GM12878 (cell line): ENCODE measurements at regions not wholly inside any gene's neighbourhood (a gene's known extent, or its start where the extent isn't known, plus 50 kb on each side); places are given as distances from the start of the nearest gene placed in this dataset.

ENCODE experiments used
- ATAC-seq: fragments of 200-7000 bp; cut with Tn5 transposase; 3 replicates; pipeline ENCODE4 v1.9.1; 2020; ENCODE audit warnings: mild to moderate bottlenecking, moderate library complexity
- BruUV-seq: library from RNA; stranded (reverse); fragments of 400-500 nt; replicated peaks from 2 replicates; lab custom pipeline; 2021; lab: Mats Ljungman, UMichigan
- CTCF ChIA-PET: fragments of 300-600 bp; sonication (Branson Sonifier 250); formaldehyde crosslinking; extraction: SDS; loops from one replicate; lab custom pipeline; 2021; ENCODE audit warnings: inconsistent platforms; lab: Yijun Ruan, JAX
- POLR2A ChIA-PET: fragments of 350-600 bp; formaldehyde crosslinking; extraction: SDS; loops from one replicate; lab custom pipeline; 2021; ENCODE audit warnings: inconsistent platforms; lab: Charles Lee
- RAD21 ChIA-PET: fragments of 300-600 bp; sonication (Branson Sonifier 250); formaldehyde crosslinking; loops from one replicate; lab custom pipeline; 2023; ENCODE audit warnings: antibody characterized with exemption; ENCODE audit not compliant: unreplicated experiment; lab: Charles Lee
- SMC1A ChIA-PET: fragments of 300-600 bp; sonication (Branson Sonifier 250); formaldehyde crosslinking; loops from one replicate; lab custom pipeline; 2023; ENCODE audit not compliant: unreplicated experiment, uncharacterized antibody; lab: Charles Lee
- DNase-seq: peaks from one replicate; pipeline ENCODE4 v3.0.0-alpha.2; 2011; ENCODE audit warnings: low read depth, low spot score
- FAIRE-seq: peaks from 3 replicates; lab custom pipeline; 2011; peaks lifted over from hg19 to GRCh38; lab: Jason Lieb, UNC
- H2AFZ ChIP-seq: 2 replicates; pipeline ENCODE4 v1.6.0; 2011; ENCODE audit warnings: low read depth, low read length, control low read depth; ENCODE audit not compliant: control insufficient read depth
- H3K27ac ChIP-seq: 2 replicates; pipeline ENCODE4 v1.5.1; 2011; ENCODE audit warnings: control low read depth; ENCODE audit not compliant: control insufficient read depth, insufficient read depth
- H3K27me3 ChIP-seq, 2 experiments: replicated peaks in 1 of 2; 2 replicates each; pipeline versions ENCODE4 v1.6.0 to v1.6.1; 2011; ENCODE audit warnings: low read length in 1 of 2; ENCODE audit not compliant: control insufficient read depth in 2 of 2, insufficient read depth in 2 of 2
- H3K36me3 ChIP-seq, 2 experiments: 2 replicates each; pipeline ENCODE4 v1.5.1; 2011; ENCODE audit warnings: low read length in 1 of 2; ENCODE audit not compliant: control insufficient read depth in 2 of 2, insufficient read depth in 2 of 2
- H3K4me1 ChIP-seq: 2 replicates; pipeline ENCODE4 v1.6.1; 2011; ENCODE audit warnings: mild to moderate bottlenecking, low read length, moderate library complexity, mixed read lengths; ENCODE audit not compliant: control insufficient read depth, insufficient read depth
- H3K4me2 ChIP-seq: 2 replicates; pipeline ENCODE4 v1.6.0; 2011; ENCODE audit warnings: control low read depth; ENCODE audit not compliant: control insufficient read depth, insufficient read depth
- H3K4me3 ChIP-seq: fragments of 200-600 bp; sonication (generic); 2 replicates; pipeline ENCODE4 v1.5.1; 2016
- H3K79me2 ChIP-seq: 2 replicates; pipeline ENCODE4 v1.6.0; 2011; ENCODE audit warnings: low read length; ENCODE audit not compliant: control insufficient read depth, insufficient read depth
- H3K9ac ChIP-seq: 2 replicates; pipeline ENCODE4 v1.8.0; 2011; ENCODE audit warnings: low read length, control low read depth, mixed read lengths; ENCODE audit not compliant: control insufficient read depth, insufficient read depth
- H3K9me3 ChIP-seq: replicated peaks from 3 replicates; pipeline ENCODE4 v1.5.1; 2011; ENCODE audit warnings: mild to moderate bottlenecking, low read length; ENCODE audit not compliant: control insufficient read depth, insufficient read depth
- H4K20me1 ChIP-seq: 2 replicates; pipeline ENCODE4 v1.6.0; 2011; ENCODE audit not compliant: control insufficient read depth, insufficient read depth
- ASH2L ChIP-seq: fragments of 300-600, 200-600 bp; sonication (generic); IDR thresholded peaks from 2 replicates; pipeline ENCODE4 v1.6.1; 2017; ENCODE audit warnings: low read depth, mild to moderate bottlenecking, borderline replicate concordance
- CHD2 ChIP-seq: IDR thresholded peaks from 2 replicates; pipeline ENCODE4 v1.6.1; 2011; ENCODE audit warnings: low read depth, low read length, improper control_type of control experiment, borderline replicate concordance
- CREB1 ChIP-seq: IDR thresholded peaks from 2 replicates; pipeline ENCODE4 v1.6.1; 2012; ENCODE audit warnings: low read depth, mild to moderate bottlenecking, inconsistent platforms
- LARP7 ChIP-seq: fragments of 450-650 bp; IDR thresholded peaks from 2 replicates; pipeline ENCODE4 v1.6.1; 2017; ENCODE audit warnings: mild to moderate bottlenecking
- SIN3A ChIP-seq: IDR thresholded peaks from 2 replicates; pipeline ENCODE4 v1.6.1; 2012; ENCODE audit warnings: low read depth, low read length, improper control_type of control experiment
- SP1 ChIP-seq: IDR thresholded peaks from one replicate; pipeline ENCODE4 v1.6.1; 2011; ENCODE audit warnings: low read depth, low read length
- SREBF2 ChIP-seq: IDR thresholded peaks from 2 replicates; pipeline ENCODE4 v1.6.1; 2012; ENCODE audit warnings: mild to moderate bottlenecking, low read length
- SUZ12 ChIP-seq: fragments of 200-600 bp; sonication (generic); IDR thresholded peaks from one replicate; pipeline ENCODE4 v1.6.1; 2018; ENCODE audit warnings: antibody characterized with exemption, mild to moderate bottlenecking; ENCODE audit not compliant: unreplicated experiment
- YY1 ChIP-seq: IDR thresholded peaks from 2 replicates; pipeline ENCODE4 v1.6.1; 2011; ENCODE audit warnings: low read depth, mild to moderate bottlenecking, low read length
- WGBS: methylation state at CpG from one replicate; pipeline ENCODE4 v1.1.6; 2016; ENCODE audit warnings: low lambda C conversion rate; ENCODE audit not compliant: insufficient replicate concordance, insufficient coverage; ENCODE audit errors: missing lambda C conversion rate; 5-methylcytosine and 5-hydroxymethylcytosine counted together
- in situ Hi-C: fragments of 300-500 bp; cut with MboI; formaldehyde crosslinking; loops from 9 replicates; pipeline ENCODE4 v1.14.3; 2018; ENCODE audit warnings: mixed read lengths
- intact Hi-C: fragments of 100-400 bp; cut with micrococcal nuclease; formaldehyde crosslinking; loops from one replicate; pipeline ENCODE4 v1.14.2; 2022; ENCODE audit not compliant: unreplicated experiment
- TF ChIP-seq, protein P1 (sequence below): IDR thresholded peaks from 2 replicates; pipeline ENCODE4 v1.6.1; 2011; ENCODE audit warnings: low read depth, mild to moderate bottlenecking, low read length, moderate library complexity, borderline replicate concordance; ENCODE audit errors: extremely low read depth
- TF ChIP-seq, protein P2 (sequence below): fragments of 150-350 bp; IDR thresholded peaks from 2 replicates; pipeline ENCODE4 v1.6.1; 2014; ENCODE audit warnings: mild to moderate bottlenecking, low read depth, low read length
- TF ChIP-seq, protein P3 (sequence below): fragments of 450-650 bp; IDR thresholded peaks from 2 replicates; pipeline ENCODE4 v1.6.1; 2017; ENCODE audit warnings: mild to moderate bottlenecking, moderate library complexity
- TF ChIP-seq, protein P4 (sequence below): fragments of 450-650 bp; formaldehyde crosslinking; IDR thresholded peaks from 2 replicates; pipeline ENCODE4 v1.5.0; 2022; ENCODE audit warnings: mild to moderate bottlenecking, missing genetic modification characterization
- TF ChIP-seq, protein P5 (sequence below): fragments of 450-650 bp; IDR thresholded peaks from 2 replicates; pipeline ENCODE4 v1.6.1; 2017; ENCODE audit warnings: mild to moderate bottlenecking, low read depth, inconsistent platforms; ENCODE audit not compliant: poor library complexity, severe bottlenecking

DNA sequence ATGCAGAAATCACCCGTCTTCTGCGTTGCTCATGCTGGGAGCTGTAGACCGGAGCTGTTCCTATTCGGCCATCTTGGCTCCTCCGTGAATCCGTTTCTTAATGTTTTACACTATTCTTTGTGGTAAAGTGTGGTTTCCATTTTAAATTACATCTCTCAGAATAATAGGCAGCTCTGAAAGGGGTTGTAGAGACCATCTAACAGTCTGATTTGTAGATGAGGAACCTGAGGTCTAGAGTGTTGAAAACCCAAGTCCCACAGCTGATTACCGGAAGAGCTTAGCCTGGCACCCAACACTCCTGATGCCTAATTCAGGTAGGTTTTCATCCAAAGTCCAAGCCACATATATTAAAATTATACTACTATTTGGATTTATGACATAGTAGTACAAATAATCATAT is 144.0 kb downstream of the LEPR start:
- Histone ChIP-seq H3K9ac (no peak overlapping the region), H2AFZ (no peak overlapping the region), H3K4me3 (no peak overlapping the region), H3K9me3 (no peaks in the 10 kb centered on the region), H4K20me1 (no peaks in the 10 kb centered on the region), H3K27ac (no peak overlapping the region), H3K36me3 (no peaks in the 10 kb centered on the region), H3K79me2 (no peaks in the 10 kb centered on the region), H3K4me1 (no peaks in the 10 kb centered on the region), H3K4me2 (no peak overlapping the region), H3K27me3 (no peaks in the 10 kb centered on the region)
- CTCF ChIA-PET: no interaction called here
- FAIRE-seq (no peak), ATAC-seq (no peak), DNase-seq (no peak)
- POLR2A ChIA-PET: no interaction called here
- in situ Hi-C loops (no loop called here), intact Hi-C loops (no loop called here)
- SMC1A ChIA-PET: no interaction called here
- RAD21 ChIA-PET: no interaction called here
- 0% methylated on average over 2 of the region's 7 CpGs for WGBS
- BruUV-seq: no TSS peak
- no peak for TF ChIP-seq SIN3A
- no peak for TF ChIP-seq YY1
- TF ChIP-seq, protein P1, sequence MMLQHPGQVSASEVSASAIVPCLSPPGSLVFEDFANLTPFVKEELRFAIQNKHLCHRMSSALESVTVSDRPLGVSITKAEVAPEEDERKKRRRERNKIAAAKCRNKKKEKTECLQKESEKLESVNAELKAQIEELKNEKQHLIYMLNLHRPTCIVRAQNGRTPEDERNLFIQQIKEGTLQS: no peak
- no peak for TF ChIP-seq CHD2
- TF ChIP-seq, protein P2, sequence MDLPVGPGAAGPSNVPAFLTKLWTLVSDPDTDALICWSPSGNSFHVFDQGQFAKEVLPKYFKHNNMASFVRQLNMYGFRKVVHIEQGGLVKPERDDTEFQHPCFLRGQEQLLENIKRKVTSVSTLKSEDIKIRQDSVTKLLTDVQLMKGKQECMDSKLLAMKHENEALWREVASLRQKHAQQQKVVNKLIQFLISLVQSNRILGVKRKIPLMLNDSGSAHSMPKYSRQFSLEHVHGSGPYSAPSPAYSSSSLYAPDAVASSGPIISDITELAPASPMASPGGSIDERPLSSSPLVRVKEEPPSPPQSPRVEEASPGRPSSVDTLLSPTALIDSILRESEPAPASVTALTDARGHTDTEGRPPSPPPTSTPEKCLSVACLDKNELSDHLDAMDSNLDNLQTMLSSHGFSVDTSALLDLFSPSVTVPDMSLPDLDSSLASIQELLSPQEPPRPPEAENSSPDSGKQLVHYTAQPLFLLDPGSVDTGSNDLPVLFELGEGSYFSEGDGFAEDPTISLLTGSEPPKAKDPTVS: no peak
- TF ChIP-seq, protein P3, sequence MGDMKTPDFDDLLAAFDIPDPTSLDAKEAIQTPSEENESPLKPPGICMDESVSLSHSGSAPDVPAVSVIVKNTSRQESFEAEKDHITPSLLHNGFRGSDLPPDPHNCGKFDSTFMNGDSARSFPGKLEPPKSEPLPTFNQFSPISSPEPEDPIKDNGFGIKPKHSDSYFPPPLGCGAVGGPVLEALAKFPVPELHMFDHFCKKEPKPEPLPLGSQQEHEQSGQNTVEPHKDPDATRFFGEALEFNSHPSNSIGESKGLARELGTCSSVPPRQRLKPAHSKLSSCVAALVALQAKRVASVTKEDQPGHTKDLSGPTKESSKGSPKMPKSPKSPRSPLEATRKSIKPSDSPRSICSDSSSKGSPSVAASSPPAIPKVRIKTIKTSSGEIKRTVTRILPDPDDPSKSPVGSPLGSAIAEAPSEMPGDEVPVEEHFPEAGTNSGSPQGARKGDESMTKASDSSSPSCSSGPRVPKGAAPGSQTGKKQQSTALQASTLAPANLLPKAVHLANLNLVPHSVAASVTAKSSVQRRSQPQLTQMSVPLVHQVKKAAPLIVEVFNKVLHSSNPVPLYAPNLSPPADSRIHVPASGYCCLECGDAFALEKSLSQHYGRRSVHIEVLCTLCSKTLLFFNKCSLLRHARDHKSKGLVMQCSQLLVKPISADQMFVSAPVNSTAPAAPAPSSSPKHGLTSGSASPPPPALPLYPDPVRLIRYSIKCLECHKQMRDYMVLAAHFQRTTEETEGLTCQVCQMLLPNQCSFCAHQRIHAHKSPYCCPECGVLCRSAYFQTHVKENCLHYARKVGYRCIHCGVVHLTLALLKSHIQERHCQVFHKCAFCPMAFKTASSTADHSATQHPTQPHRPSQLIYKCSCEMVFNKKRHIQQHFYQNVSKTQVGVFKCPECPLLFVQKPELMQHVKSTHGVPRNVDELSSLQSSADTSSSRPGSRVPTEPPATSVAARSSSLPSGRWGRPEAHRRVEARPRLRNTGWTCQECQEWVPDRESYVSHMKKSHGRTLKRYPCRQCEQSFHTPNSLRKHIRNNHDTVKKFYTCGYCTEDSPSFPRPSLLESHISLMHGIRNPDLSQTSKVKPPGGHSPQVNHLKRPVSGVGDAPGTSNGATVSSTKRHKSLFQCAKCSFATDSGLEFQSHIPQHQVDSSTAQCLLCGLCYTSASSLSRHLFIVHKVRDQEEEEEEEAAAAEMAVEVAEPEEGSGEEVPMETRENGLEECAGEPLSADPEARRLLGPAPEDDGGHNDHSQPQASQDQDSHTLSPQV: no peak
- no peak for TF ChIP-seq SP1
- no peak for TF ChIP-seq CREB1
- TF ChIP-seq LARP7: no peak
- TF ChIP-seq, protein P4, sequence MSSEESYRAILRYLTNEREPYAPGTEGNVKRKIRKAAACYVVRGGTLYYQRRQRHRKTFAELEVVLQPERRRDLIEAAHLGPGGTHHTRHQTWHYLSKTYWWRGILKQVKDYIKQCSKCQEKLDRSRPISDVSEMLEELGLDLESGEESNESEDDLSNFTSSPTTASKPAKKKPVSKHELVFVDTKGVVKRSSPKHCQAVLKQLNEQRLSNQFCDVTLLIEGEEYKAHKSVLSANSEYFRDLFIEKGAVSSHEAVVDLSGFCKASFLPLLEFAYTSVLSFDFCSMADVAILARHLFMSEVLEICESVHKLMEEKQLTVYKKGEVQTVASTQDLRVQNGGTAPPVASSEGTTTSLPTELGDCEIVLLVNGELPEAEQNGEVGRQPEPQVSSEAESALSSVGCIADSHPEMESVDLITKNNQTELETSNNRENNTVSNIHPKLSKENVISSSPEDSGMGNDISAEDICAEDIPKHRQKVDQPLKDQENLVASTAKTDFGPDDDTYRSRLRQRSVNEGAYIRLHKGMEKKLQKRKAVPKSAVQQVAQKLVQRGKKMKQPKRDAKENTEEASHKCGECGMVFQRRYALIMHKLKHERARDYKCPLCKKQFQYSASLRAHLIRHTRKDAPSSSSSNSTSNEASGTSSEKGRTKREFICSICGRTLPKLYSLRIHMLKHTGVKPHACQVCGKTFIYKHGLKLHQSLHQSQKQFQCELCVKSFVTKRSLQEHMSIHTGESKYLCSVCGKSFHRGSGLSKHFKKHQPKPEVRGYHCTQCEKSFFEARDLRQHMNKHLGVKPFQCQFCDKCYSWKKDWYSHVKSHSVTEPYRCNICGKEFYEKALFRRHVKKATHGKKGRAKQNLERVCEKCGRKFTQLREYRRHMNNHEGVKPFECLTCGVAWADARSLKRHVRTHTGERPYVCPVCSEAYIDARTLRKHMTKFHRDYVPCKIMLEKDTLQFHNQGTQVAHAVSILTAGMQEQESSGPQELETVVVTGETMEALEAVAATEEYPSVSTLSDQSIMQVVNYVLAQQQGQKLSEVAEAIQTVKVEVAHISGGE (CRISPR knock-in tag): no peak
- TF ChIP-seq SREBF2: no peak
- TF ChIP-seq, protein P5, sequence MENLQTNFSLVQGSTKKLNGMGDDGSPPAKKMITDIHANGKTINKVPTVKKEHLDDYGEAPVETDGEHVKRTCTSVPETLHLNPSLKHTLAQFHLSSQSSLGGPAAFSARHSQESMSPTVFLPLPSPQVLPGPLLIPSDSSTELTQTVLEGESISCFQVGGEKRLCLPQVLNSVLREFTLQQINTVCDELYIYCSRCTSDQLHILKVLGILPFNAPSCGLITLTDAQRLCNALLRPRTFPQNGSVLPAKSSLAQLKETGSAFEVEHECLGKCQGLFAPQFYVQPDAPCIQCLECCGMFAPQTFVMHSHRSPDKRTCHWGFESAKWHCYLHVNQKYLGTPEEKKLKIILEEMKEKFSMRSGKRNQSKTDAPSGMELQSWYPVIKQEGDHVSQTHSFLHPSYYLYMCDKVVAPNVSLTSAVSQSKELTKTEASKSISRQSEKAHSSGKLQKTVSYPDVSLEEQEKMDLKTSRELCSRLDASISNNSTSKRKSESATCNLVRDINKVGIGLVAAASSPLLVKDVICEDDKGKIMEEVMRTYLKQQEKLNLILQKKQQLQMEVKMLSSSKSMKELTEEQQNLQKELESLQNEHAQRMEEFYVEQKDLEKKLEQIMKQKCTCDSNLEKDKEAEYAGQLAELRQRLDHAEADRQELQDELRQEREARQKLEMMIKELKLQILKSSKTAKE: no peak
- TF ChIP-seq SUZ12: no peak
- no peak for TF ChIP-seq ASH2L
